NCI-H82 (cell line): ENCODE measurements at regions not wholly inside any gene's neighbourhood (a gene's known extent, or its start where the extent isn't known, plus 50 kb on each side); places are given as distances from the start of the nearest gene placed in this dataset.
"Not testable (repeated sequence)": the region's sequence is repeated elsewhere in the genome, so short reads cannot be mapped to it uniquely, and the experiment has no call there.

ENCODE experiments used
- DNase-seq: peaks from one replicate; lab custom pipeline; 2025; lab: John Stamatoyannopoulos, UW

DNA sequence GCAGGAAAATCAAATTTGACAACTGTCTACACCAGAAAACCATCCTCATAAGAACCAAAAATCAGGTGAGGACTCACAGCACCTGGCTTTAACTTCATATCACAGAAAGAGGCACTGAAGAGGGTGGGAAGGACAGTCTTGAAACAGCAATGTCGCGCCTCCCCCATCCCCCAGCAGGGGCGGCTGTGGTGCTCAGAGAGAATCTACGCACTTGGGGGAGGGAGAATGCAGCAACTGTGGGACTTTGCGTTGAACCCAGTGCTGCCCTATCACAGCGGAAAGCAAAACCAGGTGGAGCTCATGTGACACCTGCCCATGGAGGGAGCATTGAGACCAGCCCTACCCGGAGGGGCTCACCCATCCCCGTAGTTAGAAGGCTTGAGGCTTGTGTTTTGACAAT, 191.8 kb downstream of the MSX2 start:
- DNase-seq = no peak

DNA sequence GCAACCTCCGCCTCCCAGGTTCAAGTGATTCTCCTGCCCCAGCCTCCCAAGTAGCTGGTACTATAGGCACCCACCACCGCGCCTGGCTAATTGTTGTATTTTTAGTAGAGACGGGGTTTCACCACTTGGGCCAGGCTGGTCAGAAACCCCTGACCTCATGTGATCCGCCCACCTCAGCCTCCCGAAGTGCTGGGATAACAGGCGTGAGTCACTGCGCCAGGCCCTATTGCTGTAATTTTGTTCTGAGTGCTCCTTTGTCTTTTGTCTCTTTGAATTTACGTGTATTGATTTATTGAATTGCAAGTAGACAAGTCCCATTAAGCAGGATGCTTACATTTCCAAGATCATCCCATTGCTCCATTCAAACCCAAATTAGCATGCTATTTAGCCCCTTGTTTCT, 186.7 kb downstream of the MSX2 start:
- no peak for DNase-seq

DNA sequence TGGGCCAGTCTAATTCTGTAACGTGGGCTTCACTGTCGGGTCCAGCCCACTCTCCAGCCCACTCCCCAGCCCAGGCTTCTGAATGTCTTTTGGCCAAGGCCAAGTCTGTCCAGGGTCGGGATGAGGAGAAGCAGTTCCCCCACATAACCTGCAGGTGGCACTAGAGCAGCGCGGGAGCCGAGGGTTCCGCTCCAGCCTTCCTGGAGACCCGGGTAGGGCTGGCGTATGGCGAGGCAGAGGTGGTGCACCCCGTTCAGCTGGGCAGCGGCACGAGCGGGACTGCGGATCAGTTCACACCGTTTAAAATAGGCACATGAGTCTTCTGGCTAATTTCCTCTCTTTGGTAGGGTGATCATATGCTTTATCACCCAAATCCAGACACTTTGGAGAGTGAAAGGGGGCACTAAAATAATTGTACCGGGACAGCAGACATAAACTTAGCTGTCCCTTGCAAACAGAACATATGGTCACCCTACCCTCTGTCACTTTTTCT, 185.9 kb downstream of the MSX2 start:
- DNase-seq = peak; percentile 77

DNA sequence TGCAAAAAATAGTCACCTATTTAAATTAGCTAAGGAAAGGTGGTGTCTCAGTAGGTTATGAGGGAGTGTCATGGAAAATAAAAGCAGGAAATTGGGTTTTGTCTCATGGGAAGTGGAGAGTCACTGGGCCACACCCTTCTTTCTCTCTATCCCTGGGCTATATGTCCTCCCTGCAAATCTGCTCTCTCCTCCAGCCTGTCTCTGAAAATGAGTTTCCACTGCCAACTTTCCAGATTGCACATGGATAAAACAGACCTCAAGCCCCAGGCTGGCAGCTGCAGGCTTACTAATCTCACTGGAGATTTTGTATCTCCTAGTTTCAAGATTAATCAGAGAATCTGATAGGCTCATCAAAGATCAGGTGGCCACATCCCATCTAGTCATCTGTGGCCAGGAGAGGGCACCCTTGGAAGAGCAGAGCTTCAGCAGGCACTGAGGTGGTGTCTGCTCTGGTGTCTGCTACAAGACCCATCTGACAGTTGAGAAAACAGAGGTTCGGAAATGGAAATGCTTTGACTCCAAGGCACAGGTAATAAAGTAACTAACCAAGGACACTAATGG, 178.9 kb downstream of the MSX2 start:
- DNase-seq = peak; percentile 82

DNA sequence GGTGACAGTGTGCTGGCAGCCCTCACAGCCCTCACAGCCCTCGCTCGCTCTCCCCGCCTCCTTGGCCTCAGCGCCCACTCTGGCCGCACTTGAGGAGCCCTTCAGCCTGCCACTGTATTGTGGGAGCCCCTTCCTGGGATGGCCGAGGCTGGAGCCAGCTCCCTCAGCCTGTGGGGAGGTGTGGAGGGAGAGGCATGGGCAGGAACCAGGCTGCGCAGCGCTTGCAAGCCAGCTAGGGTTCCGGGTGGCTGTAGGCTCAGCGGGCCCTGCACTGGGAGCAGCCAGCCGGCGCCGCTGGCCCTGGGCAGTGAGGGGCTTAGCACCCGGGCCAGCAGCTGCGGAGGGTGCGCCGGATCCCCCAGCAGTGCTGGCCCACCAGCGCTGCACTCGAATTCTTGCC, 177.0 kb downstream of the MSX2 start:
- DNase-seq = no peak

DNA sequence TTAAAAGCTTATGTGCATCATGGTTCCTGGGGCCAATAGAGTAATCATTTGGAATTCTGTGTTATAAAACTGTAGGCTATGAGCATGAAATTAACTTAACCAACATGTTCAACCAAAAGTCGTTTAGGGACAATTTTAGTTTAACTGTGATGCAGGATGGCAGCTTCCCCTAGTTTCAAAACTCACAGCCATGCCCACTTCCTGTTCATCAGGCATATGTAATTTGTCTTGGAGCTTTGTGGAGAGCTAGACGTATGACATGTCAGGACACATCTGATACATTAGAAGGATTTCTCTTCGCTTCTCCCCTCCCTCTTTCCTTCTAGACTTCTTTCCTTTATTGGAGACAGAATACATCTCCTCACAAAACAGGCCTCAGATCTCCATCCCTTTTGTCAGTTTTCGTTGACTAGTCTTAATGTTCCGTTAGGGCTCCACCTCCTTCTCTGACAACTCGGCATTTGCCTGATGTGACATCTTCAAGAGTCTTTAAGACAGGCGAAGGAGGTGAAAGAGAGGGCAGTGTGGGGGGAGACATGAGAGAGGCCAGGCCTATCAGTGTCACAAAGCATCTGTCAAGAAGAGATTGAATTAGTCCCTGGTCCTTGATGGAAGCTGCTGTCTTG, 176.0 kb downstream of the MSX2 start:
- DNase-seq = no peak

DNA sequence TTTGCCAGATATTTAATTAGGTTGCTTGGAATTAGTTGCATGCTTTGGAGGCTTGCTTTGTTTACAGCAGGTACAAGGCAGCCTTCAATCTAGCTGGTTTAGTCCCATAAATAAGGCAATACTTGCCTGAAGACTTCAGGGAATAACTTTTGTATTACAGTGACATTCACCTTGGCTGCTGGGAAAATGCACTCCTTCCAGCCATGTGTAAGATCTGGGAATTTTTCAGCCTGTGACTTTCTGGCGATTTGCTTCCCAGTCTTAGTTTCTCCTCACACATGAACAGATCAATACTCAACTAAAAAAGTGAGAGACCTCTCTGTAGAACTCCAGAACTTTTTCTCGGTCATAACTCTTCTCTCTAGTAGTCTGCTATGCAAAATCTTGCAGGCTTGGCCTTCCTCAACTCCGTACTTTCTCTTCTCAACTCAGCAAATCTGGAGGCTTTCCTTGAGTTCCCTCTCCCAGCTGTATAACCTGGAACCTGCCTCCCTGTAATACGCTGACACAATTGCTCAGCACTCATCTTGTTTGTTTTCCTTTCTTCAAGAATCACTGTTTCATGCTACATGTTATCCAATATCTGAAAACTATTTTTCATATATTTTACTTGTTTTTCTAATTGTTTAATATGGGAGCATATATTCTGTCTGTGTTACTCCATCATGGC, 173.0 kb downstream of the MSX2 start:
- DNase-seq = no peak

DNA sequence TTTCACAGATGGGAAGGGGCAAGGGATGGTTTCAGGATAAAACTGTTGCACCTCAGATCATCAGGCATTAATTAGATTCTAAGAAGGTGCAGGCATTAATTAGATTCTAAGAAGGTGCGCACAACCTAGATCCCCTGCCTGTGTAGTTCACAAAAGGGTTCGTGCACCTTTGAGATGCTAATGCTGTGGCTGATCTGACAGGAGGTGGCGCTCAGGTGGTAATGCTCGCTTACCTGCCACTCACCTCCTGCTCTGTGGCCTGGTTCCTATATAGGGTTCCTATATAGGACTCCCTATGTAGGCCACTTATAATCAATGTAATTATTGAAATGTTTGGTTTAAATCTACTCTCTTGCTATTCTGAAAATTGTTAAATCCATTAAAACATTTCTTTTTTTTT, 171.0 kb downstream of the MSX2 start:
- no peak for DNase-seq

DNA sequence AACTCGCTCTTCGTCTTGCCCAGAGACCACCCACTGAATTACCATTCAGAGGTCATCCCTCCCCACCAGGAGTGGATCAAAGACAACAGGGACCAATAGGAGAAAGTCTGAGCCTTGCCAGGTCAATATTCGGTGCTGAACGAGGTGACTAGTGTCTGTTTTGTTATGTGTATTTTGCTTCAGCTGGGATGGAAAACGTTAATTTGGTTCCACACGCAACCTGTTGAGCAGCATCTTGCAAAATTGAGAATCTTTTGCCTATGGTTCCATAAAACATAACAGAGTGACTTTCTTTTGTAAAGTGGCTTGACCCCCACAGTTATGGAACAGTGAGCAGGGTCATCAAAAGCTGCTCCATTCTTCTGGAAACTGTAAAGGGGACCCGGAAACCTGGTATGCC, 168.4 kb downstream of the MSX2 start:
- no peak for DNase-seq

DNA sequence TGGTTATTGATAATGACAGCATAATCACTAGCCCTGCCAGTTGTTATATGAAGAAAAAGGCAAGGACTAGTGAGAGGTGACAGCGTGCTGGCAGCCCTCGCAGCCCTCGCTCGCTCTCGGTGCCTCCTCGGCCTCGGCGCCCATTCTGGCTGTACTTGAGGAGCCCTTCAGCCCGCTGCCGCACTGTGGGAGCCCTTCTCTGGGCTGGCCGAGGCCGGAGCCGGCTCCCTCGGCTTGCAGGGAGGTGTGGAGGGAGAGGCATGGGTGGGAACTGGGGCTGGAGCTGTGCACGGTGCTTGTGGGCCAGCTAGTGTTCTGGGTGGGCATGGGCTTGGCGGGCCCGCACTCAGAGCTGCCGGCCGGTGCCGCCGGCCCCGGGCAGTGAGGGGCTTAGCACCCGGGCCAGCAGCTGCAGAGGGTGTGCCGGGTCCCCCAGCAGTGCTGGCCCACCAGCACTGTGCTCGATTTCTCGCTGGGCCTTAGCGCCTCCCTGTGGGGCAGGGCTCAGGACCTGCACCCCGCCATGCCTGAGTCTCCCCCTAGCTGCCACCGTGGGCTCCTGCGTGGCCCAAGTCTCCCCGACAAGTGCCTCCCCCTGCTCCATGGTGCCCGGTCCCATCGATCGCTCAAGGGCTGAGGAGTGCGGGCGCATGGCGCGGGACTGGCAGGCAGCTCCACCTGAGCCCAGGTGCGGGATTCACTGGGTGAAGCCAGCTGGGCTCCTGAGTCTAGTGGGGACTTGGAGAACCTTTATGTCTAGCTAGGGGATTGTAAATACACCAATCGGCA, 156.2 kb downstream of the MSX2 start:
- not testable (repeated sequence) for DNase-seq

DNA sequence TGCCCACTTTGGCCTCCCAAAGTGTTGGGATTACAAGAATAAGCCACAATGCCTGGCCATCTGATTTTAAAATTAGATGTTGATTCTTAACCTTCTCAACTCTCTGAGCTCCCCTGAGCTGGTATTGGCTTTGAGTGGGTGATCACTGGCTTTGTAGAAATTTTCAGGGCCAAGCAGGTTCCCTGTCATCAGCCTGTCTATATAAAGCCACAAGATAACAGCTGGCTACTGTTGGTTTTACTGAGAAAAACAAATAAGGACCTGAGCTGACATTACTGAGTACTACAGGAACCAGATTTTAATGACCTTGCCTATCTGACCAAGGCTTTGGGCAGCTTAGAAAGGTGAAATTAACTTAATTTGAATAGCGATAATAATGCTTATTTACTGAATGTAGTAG, 153.6 kb downstream of the MSX2 start:
- peak; percentile 44 for DNase-seq

DNA sequence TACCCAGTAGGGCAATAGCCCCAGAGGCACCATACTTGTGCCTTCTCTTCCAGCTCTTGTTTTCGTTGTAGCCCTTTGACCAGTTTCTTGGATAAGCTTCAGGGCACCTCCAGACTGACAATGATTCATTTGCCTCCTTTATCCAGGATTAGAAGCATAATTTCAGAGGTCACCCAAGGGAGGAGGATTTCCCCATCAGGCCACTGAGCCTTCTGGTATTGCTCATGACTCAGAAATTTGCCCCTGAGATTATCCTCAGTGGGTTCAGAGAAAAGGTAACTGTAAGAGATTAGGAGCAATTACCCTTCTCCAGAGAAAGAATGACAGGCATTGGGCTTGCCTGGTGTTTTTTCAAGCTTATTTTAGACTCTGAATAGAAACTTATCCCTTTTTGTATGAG, 147.9 kb downstream of the MSX2 start:
- DNase-seq = peak; percentile 92

DNA sequence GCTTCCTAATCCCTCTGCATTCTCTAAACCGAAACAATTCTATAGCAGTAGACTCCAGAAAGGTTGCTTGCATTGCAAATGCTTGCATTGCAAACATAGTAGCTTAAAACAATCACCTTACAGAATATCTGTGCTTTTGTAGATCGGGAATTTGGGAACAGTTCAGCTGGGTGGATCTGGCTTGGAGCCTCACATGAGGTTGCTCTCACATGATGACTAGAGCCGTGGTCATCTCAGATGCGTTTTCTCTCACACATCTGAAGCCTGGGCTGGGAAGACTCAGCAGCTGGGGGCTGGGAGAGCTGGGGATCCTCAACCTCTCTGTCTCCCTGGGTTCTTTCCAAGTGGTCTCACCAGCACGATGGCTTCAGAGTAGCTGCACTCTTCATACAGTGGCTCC, 127.8 kb downstream of the MSX2 start:
- DNase-seq = no peak

DNA sequence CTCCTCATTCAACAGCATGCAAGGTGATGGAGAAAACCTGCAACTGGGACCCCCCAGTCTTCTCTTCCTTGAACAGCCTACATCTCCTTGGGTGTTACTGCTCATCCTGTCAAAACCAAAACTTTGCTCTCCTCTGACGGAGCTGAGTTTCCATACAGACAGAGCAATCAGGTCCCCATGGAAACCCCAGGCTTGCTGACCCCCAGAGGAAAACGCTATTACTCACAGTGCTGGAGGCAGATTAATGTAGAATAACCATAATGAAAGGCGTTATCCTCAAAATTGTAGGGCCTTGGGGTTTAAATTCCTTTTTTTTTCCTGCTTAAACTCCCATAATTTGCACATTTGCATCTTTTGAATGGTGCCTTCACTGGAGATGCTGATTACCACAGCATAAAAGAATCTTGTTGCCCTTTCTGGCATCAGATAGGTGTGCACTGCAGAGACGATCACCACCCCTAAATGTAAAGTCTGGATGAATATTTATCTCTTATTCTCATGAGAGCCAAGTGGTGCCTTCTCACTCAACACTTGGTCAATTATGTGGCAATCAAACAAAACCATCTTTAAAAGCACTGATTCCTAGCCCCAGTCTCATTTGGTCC, 126.3 kb downstream of the MSX2 start:
- no peak for DNase-seq

DNA sequence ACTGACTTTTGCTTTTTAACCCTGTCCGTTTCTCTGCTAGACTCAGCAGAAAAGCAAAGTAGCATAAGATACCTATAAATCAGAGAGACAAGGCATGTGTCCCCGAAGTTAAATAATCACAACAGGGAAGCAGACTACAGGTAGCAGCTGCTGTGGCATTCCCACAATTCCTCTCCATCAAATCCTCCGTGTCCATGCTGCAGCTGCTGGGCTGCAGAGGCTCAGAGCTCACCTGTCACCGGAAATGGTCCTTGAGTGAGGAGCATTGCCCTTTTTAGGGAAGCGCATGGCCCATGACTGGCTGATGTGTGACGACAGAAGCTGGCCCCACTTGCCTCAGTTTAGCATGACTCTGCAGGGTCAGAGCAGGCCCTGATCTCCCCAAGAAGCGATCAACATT, 125.0 kb downstream of the MSX2 start:
- DNase-seq = no peak

DNA sequence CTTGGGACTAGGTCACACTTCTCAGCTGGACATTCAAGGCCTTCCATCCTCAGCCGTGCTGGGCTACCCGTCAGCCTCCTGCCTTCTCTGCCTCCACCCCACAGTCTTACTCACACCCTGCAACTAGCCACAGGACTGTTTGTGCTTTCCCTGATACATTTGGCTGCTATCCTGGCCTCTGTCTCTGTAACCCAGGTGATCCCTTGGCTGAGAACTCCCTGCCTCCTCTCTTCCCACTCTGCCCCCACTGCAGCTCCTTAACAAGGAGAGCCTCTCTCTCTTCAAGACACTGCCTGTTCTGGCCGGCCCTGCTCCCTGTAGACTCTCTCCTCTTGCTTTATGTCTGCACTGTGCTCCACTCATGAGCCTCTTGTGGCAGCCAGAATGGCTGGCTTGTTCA, 120.6 kb downstream of the MSX2 start:
- no peak for DNase-seq

DNA sequence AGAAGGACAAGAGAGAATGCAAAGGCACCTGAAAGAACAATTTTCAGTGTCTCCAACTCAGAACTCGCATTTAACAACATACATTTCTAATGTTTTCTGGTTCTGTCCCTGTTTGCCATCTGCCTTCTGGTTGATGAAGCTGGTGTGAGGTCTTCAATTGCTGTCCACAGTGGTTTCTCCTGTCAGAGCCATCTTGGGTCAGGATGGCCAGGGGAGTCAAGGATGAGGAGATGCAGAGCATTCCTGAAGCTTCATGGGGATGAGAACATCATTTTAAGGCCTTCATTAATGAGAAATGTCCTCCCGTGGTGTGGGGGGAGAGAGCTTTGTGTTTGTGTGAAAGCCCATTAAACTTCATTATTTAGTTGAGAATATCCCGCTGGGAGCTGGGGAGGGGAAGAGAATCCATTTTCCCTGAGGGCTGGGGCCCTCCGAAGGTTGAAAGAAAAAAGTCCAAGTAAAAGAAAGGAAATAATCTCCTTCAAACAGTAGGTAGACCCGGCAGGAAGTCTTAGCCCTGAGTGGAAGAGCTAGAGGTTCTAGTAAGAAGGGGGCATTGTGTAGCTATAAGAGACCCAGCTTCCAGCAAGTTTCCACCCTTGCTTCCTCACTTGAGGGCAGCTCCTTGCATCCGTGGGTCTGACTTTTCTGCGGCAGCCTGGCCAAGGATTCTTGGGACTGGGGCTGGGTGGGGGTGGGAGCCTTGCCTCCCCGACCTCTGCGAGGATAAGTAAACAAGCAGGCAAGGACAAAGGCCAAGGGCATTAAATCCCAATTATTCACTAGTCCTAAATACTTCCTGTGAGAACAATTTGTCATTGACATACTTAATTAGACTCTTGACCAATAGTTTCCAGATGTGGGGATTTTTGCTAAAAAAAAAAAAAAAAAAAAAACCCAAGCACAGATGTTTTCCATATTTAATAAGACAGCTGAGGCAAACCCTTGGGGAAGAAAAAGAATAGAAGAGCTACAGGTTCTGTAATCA, 119.2 kb downstream of the MSX2 start:
- no peak for DNase-seq

DNA sequence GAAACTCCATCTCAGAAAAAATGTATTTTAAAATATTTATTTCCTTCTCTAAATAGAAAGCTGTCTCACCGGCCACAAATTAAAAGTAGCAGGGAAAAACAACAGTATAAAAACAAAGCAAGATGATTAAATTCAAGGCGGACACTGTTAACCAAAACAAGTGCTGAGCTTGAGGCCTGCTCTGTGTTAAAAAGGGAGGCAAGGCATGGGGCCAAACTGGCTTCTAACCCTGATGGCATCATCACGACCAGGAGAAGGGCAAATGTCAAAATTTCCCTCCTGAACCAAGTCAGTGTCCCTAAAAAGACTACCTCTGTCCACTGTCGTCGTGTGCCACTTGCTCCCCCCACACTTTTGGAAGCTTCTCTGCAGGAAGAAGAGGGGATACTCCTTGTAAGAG, 116.1 kb downstream of the MSX2 start:
- no peak for DNase-seq

DNA sequence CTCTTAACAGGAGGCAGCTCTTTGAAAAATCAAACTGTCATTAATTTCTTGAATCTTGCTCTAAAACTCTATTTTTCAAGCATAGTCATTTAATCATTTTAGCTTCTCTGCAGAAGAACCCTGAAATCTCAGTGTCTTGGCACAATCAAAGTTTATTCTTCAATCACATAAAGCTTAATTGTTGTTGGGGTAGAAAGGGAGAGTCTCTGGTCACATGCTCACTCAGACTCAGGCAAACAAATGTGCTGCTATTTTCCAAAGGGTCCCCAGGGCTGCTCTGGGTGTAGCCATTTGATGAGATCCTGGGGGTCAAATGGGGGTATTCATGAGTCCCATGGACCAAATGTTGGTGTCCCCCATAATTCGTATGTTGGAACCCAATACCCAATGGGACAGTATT, 114.8 kb downstream of the MSX2 start:
- DNase-seq = no peak

DNA sequence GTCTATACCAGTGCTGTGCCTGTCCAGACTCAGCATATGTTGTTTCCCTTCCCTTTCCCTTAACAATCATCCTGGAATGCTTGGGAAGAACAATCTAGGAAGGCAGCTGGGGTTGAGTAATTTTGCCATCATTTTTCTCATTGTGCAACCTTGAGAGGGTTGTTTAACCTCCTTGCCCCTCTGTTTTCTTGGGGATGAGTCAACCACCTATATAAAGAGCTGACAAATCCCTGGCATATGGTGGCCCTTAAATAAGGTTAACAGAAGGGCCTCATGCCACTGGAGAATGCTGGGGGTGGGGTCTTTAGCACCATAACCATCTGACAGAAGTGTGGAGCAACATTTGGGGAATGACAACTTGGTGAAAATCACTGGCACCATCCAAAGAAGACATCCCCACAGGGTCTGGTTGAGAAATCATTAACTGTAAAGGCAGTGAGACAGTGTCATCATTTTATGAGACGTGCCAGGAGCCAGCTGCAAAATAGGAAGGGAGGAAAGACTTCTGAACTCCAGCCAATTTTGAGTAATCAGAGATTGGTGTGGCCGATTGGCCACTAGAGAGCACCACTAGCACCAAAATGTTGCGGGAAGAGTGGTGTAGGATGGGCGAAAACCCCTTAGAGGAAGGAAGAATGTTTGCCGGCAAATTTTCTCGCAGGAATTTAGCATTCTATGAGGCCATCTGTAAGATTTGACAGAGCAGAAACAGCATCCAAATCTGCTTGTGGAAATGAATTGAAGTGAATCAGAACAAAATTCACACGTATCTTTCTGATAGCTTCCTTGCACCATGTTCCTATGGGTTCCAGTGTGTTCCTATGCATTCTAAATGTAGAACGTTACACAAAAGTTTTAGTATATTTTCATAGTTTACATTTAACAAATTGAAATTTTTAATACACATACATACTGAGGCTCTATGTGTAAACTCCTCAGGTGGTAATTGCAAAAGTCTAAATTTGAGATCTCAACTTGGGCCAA, 113.8 kb downstream of the MSX2 start:
- peak; percentile 65 for DNase-seq
